ENCODE measurements at regions not wholly inside any gene's neighbourhood (a gene's known extent, or its start where the extent isn't known, plus 50 kb on each side); places are given as distances from the start of the nearest gene placed in this dataset.

DNA sequence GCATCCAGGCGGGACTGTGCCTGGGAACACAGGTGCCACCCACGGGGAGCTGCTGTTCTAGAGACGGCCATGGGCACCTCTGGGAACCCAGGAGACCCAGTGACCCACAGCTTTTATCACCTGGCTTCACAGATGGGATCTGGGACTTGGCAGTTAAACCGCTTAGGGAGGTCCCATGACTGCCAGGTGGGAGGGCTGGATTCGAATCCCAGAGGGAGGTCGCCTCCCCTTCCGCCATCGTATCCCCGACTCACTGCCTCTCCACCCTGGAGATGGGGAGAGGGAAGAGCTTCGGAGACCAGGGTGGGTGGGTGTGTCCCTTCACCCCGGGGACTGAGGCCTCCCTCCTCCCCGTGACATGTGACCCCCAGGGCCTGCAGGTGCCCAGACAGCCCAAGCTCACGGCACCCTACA, 169.4 kb downstream of the RTP5 start:
- H3K36me3 ChIP-seq: no peaks in the 10 kb centered on the region
- H3K9me3 ChIP-seq: no peaks in the 10 kb centered on the region
- no peak overlapping the region for H3K4me3 ChIP-seq
- no peak for ATAC-seq
- H3K27ac ChIP-seq: no peak overlapping the region
- peaks cover 78% of the 10 kb centered on the region for H3K27me3 ChIP-seq
- no peaks in the 10 kb centered on the region for H3K4me1 ChIP-seq
- no peak for TF ChIP-seq EP300 (IDR thresholded peaks at IDR 0.05)
- no peak for TF ChIP-seq POLR2A (IDR thresholded peaks at IDR 0.05)
- TF ChIP-seq, protein P1, sequence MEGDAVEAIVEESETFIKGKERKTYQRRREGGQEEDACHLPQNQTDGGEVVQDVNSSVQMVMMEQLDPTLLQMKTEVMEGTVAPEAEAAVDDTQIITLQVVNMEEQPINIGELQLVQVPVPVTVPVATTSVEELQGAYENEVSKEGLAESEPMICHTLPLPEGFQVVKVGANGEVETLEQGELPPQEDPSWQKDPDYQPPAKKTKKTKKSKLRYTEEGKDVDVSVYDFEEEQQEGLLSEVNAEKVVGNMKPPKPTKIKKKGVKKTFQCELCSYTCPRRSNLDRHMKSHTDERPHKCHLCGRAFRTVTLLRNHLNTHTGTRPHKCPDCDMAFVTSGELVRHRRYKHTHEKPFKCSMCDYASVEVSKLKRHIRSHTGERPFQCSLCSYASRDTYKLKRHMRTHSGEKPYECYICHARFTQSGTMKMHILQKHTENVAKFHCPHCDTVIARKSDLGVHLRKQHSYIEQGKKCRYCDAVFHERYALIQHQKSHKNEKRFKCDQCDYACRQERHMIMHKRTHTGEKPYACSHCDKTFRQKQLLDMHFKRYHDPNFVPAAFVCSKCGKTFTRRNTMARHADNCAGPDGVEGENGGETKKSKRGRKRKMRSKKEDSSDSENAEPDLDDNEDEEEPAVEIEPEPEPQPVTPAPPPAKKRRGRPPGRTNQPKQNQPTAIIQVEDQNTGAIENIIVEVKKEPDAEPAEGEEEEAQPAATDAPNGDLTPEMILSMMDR (IDR thresholded peaks at IDR 0.05): no peak
- no peak for TF ChIP-seq POLR2AphosphoS5 (IDR thresholded peaks at IDR 0.05)
- WGBS, 2 donors (ENCODE audit: low coverage in 1 of 2): 72% methylated on average over 6 of the region's 13 CpGs; no CpG with 5 or more reads in 1 of the 2 donors

DNA sequence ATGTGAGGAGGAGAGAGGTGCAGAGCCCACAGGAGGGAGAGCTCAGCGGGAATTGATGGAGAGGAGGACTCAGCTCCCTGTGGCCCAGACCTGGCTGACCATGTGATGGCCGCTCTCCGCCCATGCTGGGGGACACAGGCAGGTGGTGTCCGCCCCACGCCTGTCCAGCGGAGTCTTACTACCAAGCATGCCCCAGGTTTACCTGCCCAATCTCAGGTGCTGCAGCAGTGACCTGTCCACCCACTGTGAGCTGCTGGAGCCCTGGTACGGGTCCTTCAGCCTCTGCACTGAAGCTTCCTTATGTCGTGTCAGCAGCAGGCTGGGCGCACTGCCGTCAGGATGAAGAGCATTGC, 170.8 kb downstream of the RTP5 start:
- no peaks in the 10 kb centered on the region for H3K36me3 ChIP-seq
- H3K4me1 ChIP-seq: no peaks in the 10 kb centered on the region
- no peaks in the 10 kb centered on the region for H3K9me3 ChIP-seq
- no peak overlapping the region for H3K27ac ChIP-seq
- 100% methylated on average over 1 of the region's 10 CpGs; no CpG with 5 or more reads in 1 of the 2 donors for WGBS, 2 donors (ENCODE audit: low coverage in 1 of 2)
- no peak for ATAC-seq
- H3K4me3 ChIP-seq: no peak overlapping the region
- TF ChIP-seq, protein P1 (IDR thresholded peaks at IDR 0.05): no peak
- TF ChIP-seq POLR2AphosphoS5 (IDR thresholded peaks at IDR 0.05): no peak
- no peak for TF ChIP-seq EP300 (IDR thresholded peaks at IDR 0.05)
- TF ChIP-seq POLR2A (IDR thresholded peaks at IDR 0.05): no peak
- peaks cover 87% of the 10 kb centered on the region for H3K27me3 ChIP-seq

DNA sequence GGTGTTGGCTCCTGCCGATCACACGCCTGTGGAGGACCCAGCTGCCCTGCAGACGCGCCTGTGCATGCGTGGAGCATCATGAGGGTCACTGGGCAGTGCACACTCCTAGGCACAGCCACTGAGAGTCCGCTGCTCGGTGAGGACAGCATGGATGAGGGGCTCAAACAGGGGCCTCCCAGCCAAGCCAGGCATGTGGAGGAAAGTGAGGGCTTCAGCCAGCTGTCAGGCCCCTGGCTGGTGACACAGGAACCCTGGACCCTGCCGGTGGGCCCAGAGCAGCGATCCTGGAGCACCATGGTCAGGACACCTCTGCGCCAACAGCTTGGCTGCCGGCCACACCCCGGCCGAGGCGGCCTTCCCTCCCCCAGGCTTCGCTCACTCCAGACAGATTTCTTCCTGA, 171.2 kb downstream of the RTP5 start:
- H3K9me3 ChIP-seq: no peaks in the 10 kb centered on the region
- TF ChIP-seq EP300 (IDR thresholded peaks at IDR 0.05): no peak
- no peak for TF ChIP-seq POLR2A (IDR thresholded peaks at IDR 0.05)
- TF ChIP-seq, protein P1 (IDR thresholded peaks at IDR 0.05): no peak
- no peak for TF ChIP-seq POLR2AphosphoS5 (IDR thresholded peaks at IDR 0.05)
- ATAC-seq: no peak
- H3K36me3 ChIP-seq: no peaks in the 10 kb centered on the region
- H3K27me3 ChIP-seq: peaks cover 87% of the 10 kb centered on the region
- no peak overlapping the region for H3K27ac ChIP-seq
- H3K4me3 ChIP-seq: no peak overlapping the region
- no peaks in the 10 kb centered on the region for H3K4me1 ChIP-seq
- 73% methylated on average over 3 of the region's 15 CpGs; no CpG with 5 or more reads in 1 of the 2 donors for WGBS, 2 donors (ENCODE audit: low coverage in 1 of 2)

DNA sequence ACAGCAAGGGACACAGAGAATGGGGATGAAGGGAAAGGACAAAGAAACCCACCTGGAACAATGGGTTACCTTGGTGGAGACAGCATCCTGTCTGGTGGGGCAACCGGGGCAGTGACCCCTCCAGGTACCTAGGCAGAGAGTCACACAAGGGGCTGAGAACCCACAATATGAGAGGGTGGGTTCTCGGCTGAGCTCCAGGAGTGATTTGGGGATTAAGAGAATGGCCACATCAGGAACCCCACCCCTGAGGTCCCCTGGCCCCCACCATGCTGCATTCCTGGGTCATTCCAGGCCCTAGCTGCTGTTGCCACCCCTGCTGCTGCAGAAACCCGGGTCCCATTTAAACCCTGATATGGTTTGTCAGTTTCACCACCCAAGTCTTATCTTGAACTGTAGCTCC, 172.3 kb downstream of the RTP5 start:
- Histone ChIP-seq H3K9me3 (no peaks in the 10 kb centered on the region), H3K27me3 (peaks cover 86% of the 10 kb centered on the region), H3K4me1 (no peaks in the 10 kb centered on the region), H3K27ac (no peak overlapping the region), H3K36me3 (no peaks in the 10 kb centered on the region), H3K4me3 (no peak overlapping the region)
- TF ChIP-seq, protein P1 (IDR thresholded peaks at IDR 0.05): no peak
- TF ChIP-seq EP300 (IDR thresholded peaks at IDR 0.05): no peak
- TF ChIP-seq POLR2AphosphoS5 (IDR thresholded peaks at IDR 0.05): no peak
- no peak for TF ChIP-seq POLR2A (IDR thresholded peaks at IDR 0.05)
- ATAC-seq: no peak
- 93% methylated on average over 2 of the region's 3 CpGs; no CpG with 5 or more reads in 1 of the 2 donors for WGBS, 2 donors (ENCODE audit: low coverage in 1 of 2)

DNA sequence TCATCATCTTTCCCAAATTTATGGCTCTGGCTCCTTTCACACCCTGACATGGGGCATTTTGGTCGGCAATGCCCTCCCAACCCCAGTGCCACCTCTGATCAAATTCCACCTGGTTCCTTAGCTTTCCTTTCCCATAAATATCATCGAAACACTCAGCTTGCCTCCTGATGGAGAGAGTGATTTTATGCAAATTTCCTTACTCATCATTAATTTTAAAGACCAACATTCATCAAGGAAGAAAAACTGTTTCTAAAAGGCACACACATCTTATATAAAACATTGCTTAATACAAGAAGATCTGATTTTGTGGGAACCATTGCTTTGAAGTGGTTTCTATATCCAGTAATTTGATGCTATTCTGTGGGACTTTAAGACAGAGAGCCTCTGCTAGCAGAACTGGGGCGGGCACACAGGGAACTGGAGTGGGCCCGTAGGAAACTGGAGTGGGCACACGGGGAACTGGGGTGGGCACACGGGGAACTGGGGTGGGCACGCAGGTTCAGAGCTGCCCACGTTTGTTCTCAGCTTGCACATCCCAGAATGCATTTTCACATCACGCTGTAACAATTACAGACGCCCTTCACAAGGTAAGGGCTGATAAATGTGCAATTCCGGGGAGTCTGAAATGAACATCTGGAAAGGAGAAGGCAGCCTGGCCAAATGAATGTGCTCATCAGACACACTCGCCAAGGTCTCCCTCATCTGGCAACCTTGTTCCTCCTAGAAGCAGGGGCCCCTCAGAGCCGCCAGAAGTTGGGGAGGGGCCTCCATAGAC, 174.2 kb downstream of the RTP5 start:
- no peaks in the 10 kb centered on the region for H3K36me3 ChIP-seq
- no peak for ATAC-seq
- no peaks in the 10 kb centered on the region for H3K4me1 ChIP-seq

More for the DNA sequence above, 174.2 kb downstream of the RTP5 start:
- peaks cover 89% of the 10 kb centered on the region for H3K27me3 ChIP-seq
- H3K9me3 ChIP-seq: no peaks in the 10 kb centered on the region
- no peak overlapping the region for H3K4me3 ChIP-seq
- 48% methylated on average over 10 to 11 of the region's 13 CpGs for WGBS, 2 donors (ENCODE audit: low coverage in 1 of 2)
- no peak for TF ChIP-seq POLR2A (IDR thresholded peaks at IDR 0.05)
- TF ChIP-seq, protein P1 (IDR thresholded peaks at IDR 0.05): no peak
- TF ChIP-seq POLR2AphosphoS5 (IDR thresholded peaks at IDR 0.05): no peak
- no peak overlapping the region for H3K27ac ChIP-seq

Measured in gastroesophageal sphincter (tissue), 4 donors.